GM12864 (cell line): ENCODE measurements at regions not wholly inside any gene's neighbourhood (a gene's known extent, or its start where the extent isn't known, plus 50 kb on each side); places are given as distances from the start of the nearest gene placed in this dataset.

Source experiments
- DNase-seq: peaks from one replicate; pipeline ENCODE4 v3.0.0-alpha.2; 2011; ENCODE audit warnings: low read depth
- H3K4me3 ChIP-seq: 2 replicates; pipeline ENCODE4 v1.5.1; 2011; ENCODE audit warnings: mild to moderate bottlenecking, low read depth, low read length, control low read depth
- CTCF ChIP-seq: IDR thresholded peaks from 2 replicates; pipeline ENCODE4 v1.5.1; 2011; ENCODE audit warnings: low read depth, mild to moderate bottlenecking, moderate library complexity, low read length, control low read depth, inconsistent platforms; ENCODE audit errors: missing control alignments

- no peak for DNase-seq
- no peak overlapping the region for H3K4me3 ChIP-seq
- TF ChIP-seq CTCF: no peak
These were observed 230.1 kb downstream of the BARHL2 start for GRCh38 chr1:90486996-90487395.

DNA sequence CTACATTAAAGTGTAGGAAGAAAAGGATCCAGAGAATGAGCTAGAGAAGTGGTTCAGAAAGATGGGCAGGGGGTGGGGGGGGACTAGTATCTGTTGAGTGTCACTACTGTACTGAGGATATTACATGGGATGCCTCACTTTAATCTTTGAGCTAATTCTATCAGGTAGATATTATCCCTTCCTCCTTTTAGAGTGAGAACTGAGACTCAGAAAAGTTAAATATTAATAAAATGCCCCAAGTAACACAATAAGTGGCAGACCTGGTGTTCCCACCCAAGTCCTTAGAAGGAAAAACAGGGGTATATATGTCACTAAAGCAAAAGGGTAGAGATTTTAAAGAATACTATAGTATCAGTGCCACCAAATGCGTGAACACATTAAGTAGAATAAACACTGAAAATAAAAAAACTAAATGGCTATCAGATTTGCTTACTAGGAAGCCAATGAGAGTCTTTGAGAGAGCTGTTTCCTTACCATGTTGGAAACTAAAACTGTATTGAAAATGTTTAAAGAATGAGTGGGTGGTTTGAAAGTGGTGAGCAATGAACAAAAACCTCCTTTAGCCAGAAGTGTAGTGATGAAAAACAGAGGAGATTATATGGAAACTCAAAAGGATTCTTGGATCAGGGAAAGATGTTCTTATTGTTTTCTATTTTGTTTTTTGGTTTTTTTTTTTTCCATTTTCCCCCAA is 230.8 kb downstream of the BARHL2 start:
- H3K4me3 ChIP-seq: no peak overlapping the region
- TF ChIP-seq CTCF: no peak
- DNase-seq: no peak

DNA sequence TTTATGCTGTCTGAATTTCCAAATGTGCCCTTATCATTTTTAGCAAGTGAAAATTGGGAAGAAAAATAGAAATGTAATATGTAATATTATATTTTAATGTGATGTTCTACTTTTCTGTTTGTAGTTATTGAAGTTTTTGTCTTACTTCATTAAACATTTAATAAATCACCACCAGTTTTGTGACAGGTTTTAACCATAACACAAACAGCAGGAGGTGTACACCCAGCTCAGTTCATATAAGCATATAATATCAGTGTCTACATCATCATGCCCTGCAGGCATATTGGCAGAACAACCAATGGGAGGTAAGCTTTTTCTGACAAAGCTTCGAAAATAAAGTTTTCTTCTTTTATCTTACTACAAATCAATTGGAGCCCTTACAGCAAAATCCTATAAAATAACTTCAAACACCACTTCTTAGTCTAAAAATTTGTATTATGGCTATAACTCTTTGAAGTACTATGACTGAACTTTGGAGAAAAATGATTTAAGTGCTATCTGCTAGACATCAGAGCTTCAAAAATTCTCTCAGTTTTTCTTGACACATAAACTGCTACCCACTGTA is 236.7 kb downstream of the BARHL2 start:
- H3K4me3 ChIP-seq: no peak overlapping the region
- no peak for DNase-seq
- TF ChIP-seq CTCF: no peak

DNA sequence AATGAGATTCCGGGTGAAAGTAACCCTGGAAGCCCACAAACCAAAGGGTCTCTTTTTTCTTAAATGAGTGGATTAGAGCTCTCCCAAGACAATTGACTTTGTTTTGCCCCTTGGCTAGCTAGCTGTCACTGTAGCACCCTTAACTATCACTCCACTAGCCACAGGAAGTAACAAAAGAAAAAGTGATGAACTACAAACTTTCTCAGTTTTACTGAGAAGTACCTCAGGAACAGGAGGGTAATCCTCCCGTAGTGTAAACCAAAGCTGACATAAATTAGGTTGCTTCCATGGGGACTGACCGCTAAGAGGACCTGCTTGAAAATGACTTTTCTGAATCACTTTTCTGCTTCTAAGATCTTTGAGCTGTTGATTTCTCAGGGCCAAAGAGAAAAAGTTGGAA is 240.1 kb downstream of the BARHL2 start:
- no peak for TF ChIP-seq CTCF
- H3K4me3 ChIP-seq: no peak overlapping the region
- no peak for DNase-seq

DNA sequence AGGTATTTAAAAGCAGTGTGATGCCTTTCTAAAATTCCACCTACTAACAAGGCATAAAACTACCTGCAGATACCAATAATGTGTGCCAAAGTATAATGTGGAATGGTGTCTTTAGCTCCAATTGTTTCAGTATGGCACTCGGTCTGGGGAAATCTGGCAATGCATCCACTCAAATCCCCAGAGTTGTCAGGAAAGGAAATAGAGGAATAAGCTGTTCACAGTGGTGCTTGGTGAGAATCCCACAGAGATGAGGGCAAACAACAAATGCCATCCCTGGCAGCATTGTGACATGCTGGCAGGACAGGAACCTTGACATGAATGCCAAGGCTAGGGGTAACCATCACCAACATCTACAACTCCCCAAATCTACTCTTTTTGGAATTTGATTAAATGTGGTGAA is 240.7 kb downstream of the BARHL2 start:
- no peak overlapping the region for H3K4me3 ChIP-seq
- DNase-seq: no peak
- TF ChIP-seq CTCF: no peak

DNA sequence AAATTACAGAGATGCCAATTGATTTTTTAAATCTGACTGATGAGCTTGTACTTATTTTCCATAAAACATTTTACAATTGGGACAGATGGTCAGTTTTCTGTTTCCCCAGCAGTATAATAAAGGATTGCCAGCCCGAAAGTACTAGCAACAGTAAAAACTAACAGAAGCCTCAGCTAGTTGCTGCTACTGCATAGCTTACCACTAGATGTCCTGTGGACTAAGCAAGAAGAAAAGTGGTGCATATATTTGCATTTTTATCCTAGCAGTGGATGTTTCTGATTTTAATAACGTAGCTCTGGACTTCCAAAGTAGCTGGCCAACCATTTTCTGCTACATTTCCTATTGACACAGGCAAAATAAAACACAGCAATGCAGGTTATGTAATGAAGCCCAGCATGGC is 241.5 kb downstream of the BARHL2 start:
- TF ChIP-seq CTCF: no peak
- DNase-seq: no peak
- H3K4me3 ChIP-seq: no peak overlapping the region

DNA sequence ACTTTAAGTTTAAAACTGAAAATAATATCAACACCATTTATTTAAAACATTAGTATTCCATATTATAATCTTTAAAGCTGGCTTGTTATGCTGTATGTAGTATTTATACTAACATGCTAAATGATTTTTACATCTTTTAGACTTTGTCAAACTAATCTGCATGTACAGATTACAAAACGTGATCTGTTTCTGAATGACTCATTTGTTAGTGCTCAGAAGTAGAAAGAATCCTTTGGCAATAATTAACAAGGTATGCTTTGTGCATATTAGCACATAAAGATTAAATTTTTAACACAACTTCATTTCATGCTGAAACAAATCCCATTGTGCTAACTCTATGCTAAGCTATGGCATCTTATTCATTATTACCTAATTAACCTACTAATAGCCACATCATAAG is 242.4 kb downstream of the BARHL2 start:
- H3K4me3 ChIP-seq: no peak overlapping the region
- no peak for TF ChIP-seq CTCF
- DNase-seq: no peak
